Progenitor cell of endocrine pancreas (in vitro differentiated cells): ENCODE measurements at regions not wholly inside any gene's neighbourhood (a gene's known extent, or its start where the extent isn't known, plus 50 kb on each side); places are given as distances from the start of the nearest gene placed in this dataset.

Experiments
- DNase-seq: peaks from one replicate; pipeline ENCODE4 v3.0.0; 2021; ENCODE audit warnings: low spot score; ENCODE audit not compliant: unreplicated experiment
- H3K27ac Mint-ChIP-seq: 2 replicates; pipeline ENCODE4 v1.8.0; 2021; ENCODE audit warnings: mild to moderate bottlenecking, moderate library complexity, mixed read lengths
- H3K27me3 Mint-ChIP-seq: 2 replicates; pipeline ENCODE4 v1.8.0; 2021; ENCODE audit warnings: mixed read lengths
- H3K36me3 Mint-ChIP-seq: 2 replicates; pipeline ENCODE4 v1.8.0; 2022; ENCODE audit warnings: mixed read lengths; ENCODE audit not compliant: insufficient read depth
- H3K4me1 Mint-ChIP-seq: 2 replicates; pipeline ENCODE4 v1.8.0; 2021; ENCODE audit warnings: low read depth, mixed read lengths
- H3K4me3 Mint-ChIP-seq: 2 replicates; pipeline ENCODE4 v1.8.0; 2021; ENCODE audit warnings: low read depth, mild to moderate bottlenecking, moderate library complexity, mixed read lengths
- H3K9me3 Mint-ChIP-seq: 2 replicates; pipeline ENCODE4 v1.8.0; 2021; ENCODE audit warnings: low read depth, mixed read lengths
- TF ChIP-seq, protein P1 (sequence below): fragments of 200-600 bp; sonication (generic); IDR thresholded peaks from one replicate; pipeline ENCODE4 v1.5.0; 2021; ENCODE audit warnings: antibody characterized with exemption, mild to moderate bottlenecking; ENCODE audit not compliant: unreplicated experiment

DNA sequence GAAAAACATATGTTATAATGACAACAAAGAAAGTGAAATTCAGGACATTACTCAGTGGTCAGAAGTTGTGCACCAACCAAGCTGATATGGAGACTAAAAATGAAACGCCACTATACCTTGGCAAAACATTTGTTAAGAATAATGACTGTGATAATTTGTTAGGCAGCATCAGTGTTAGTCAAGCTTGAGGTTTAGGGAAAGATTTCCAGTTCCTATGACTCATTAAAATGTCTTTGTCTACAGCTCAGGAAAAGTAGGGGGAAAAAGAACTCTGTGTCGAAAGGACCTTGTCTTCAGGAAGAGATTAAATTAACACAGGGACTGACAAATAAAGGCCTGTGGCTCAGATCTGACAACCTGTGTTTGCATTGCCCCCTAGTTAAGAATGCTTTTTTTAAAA, 764.1 kb upstream of the SLITRK6 start:
- DNase-seq = no peak
- Mint-ChIP-seq H3K9me3 (no peaks in the 10 kb centered on the region), H3K4me1 (no peaks in the 10 kb centered on the region), H3K4me3 (no peak overlapping the region), H3K36me3 (no peaks in the 10 kb centered on the region), H3K27ac (no peak overlapping the region), H3K27me3 (no peaks in the 10 kb centered on the region)
- TF ChIP-seq, protein P1, sequence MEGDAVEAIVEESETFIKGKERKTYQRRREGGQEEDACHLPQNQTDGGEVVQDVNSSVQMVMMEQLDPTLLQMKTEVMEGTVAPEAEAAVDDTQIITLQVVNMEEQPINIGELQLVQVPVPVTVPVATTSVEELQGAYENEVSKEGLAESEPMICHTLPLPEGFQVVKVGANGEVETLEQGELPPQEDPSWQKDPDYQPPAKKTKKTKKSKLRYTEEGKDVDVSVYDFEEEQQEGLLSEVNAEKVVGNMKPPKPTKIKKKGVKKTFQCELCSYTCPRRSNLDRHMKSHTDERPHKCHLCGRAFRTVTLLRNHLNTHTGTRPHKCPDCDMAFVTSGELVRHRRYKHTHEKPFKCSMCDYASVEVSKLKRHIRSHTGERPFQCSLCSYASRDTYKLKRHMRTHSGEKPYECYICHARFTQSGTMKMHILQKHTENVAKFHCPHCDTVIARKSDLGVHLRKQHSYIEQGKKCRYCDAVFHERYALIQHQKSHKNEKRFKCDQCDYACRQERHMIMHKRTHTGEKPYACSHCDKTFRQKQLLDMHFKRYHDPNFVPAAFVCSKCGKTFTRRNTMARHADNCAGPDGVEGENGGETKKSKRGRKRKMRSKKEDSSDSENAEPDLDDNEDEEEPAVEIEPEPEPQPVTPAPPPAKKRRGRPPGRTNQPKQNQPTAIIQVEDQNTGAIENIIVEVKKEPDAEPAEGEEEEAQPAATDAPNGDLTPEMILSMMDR = no peak

GRCh38 chr13:86567119-86567518, 767.9 kb upstream of the SLITRK6 start:
- Mint-ChIP-seq H3K9me3 (no peaks in the 10 kb centered on the region), H3K4me1 (no peaks in the 10 kb centered on the region), H3K4me3 (no peak overlapping the region), H3K36me3 (no peaks in the 10 kb centered on the region), H3K27ac (no peak overlapping the region), H3K27me3 (no peaks in the 10 kb centered on the region)
- DNase-seq = no peak
- TF ChIP-seq, protein P1 = peak; percentile 47

- Mint-ChIP-seq H3K4me1 (no peaks in the 10 kb centered on the region), H3K9me3 (no peaks in the 10 kb centered on the region), H3K27me3 (no peaks in the 10 kb centered on the region), H3K36me3 (no peaks in the 10 kb centered on the region), H3K4me3 (no peak overlapping the region), H3K27ac (no peak overlapping the region)
- TF ChIP-seq, protein P1 = no peak
- no peak for DNase-seq
Measured at GRCh38 chr13:86569119-86569518, 769.9 kb upstream of the SLITRK6 start.

GRCh38 chr13:86569974-86570373, 770.8 kb upstream of the SLITRK6 start:
- no peak for DNase-seq
- Mint-ChIP-seq H3K27me3 (no peaks in the 10 kb centered on the region), H3K36me3 (no peaks in the 10 kb centered on the region), H3K4me3 (no peak overlapping the region), H3K4me1 (no peaks in the 10 kb centered on the region), H3K27ac (no peak overlapping the region), H3K9me3 (no peaks in the 10 kb centered on the region)
- TF ChIP-seq, protein P1 = no peak

- Mint-ChIP-seq H3K4me1 (no peaks in the 10 kb centered on the region), H3K27me3 (no peaks in the 10 kb centered on the region), H3K27ac (no peak overlapping the region), H3K9me3 (no peaks in the 10 kb centered on the region), H3K36me3 (no peaks in the 10 kb centered on the region), H3K4me3 (no peak overlapping the region)
- no peak for DNase-seq
- TF ChIP-seq, protein P1 = no peak
Measured at GRCh38 chr13:86572115-86572514, 772.9 kb upstream of the SLITRK6 start.

GRCh38 chr13:86579662-86580061, 780.4 kb upstream of the SLITRK6 start:
- no peaks in the 10 kb centered on the region for H3K9me3 Mint-ChIP-seq
- H3K36me3 Mint-ChIP-seq = no peaks in the 10 kb centered on the region
- no peaks in the 10 kb centered on the region for H3K4me1 Mint-ChIP-seq
- H3K4me3 Mint-ChIP-seq = no peak overlapping the region
- DNase-seq = no peak
- TF ChIP-seq, protein P1 = no peak
- H3K27ac Mint-ChIP-seq = no peak overlapping the region
- H3K27me3 Mint-ChIP-seq = no peaks in the 10 kb centered on the region
